ENCODE measurements at regions not wholly inside any gene's neighbourhood (a gene's known extent, or its start where the extent isn't known, plus 50 kb on each side); places are given as distances from the start of the nearest gene placed in this dataset.

GRCh38 chr12:127411166-127411915 lies 855.6 kb upstream of the TMEM132C start:
- DNase-seq (ENCODE audit: low read depth), result no peak

- no peak for DNase-seq (ENCODE audit: low read depth)
Observed at GRCh38 chr12:127411981-127412380, 855.0 kb upstream of the TMEM132C start.

DNA sequence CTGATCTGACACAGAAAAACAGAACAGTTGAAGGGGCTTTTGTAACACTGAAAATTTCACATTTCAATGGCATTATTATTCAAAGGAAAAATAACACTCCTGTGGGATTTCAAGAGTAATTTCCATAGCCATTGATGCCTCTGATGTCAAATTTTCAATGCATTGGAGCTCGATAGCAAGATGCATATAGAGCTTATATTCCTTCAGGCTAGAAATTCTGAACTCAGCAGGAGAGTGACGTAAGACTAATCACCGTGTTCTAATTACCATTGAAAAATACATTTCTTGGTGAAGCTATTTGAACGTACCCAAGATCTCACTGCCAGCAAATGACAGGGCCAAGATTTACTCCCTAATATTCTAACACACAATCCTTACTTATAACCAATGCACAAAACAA lies 854.1 kb upstream of the TMEM132C start:
- DNase-seq (ENCODE audit: low read depth), result no peak

DNA sequence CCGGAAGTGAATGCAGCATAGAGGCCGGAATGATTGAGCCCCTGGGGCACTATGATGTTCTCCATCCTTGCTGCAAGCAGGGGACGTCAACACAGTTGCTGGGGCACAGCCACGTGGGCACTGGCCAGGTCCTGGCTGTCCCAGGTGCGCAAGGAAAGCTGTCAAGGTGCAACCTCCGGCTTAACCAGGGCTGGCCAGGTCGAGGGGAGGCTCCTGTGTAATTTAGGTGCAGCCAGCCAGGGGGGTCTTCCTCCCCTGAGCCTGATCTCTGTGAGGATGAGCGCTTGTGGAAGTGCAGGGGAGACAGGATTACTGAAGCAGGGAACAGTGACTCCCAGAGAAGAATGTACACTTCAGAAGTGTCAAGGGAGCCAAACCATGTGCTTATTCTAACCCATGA lies 852.8 kb upstream of the TMEM132C start:
- no peak for DNase-seq (ENCODE audit: low read depth)

DNA sequence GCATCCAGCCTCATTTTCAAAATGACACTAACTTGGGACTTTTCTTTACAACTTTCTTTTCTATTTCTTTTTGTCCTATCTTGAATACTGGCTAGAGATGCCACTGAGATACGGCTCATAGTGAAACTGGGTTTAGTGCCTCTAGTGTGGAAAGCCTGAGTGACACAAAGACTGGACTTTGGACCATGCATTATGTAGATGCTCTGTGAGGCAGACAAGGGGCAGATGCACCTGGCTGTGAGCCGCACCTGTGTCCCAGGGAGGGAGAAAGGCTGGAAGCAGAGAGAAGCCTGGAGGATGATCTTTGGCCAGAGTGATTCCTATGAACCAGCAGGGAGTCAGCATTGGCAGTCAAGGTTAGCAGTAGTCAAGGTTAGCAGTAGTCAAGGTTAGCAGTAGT lies 852.3 kb upstream of the TMEM132C start:
- no peak for DNase-seq (ENCODE audit: low read depth)

- DNase-seq (ENCODE audit: low read depth), result no peak
Observed at GRCh38 chr12:127416796-127417195, 850.2 kb upstream of the TMEM132C start.

- DNase-seq (ENCODE audit: low read depth), result no peak
Observed at GRCh38 chr12:127419111-127419510, 847.9 kb upstream of the TMEM132C start.

GRCh38 chr12:127421614-127422013 lies 845.4 kb upstream of the TMEM132C start:
- DNase-seq (ENCODE audit: low read depth), result no peak

- DNase-seq (ENCODE audit: low read depth), result no peak
Observed at GRCh38 chr12:127422935-127423566, 843.9 kb upstream of the TMEM132C start.

GRCh38 chr12:127425474-127425873 lies 841.5 kb upstream of the TMEM132C start:
- no peak for DNase-seq (ENCODE audit: low read depth)

DNA sequence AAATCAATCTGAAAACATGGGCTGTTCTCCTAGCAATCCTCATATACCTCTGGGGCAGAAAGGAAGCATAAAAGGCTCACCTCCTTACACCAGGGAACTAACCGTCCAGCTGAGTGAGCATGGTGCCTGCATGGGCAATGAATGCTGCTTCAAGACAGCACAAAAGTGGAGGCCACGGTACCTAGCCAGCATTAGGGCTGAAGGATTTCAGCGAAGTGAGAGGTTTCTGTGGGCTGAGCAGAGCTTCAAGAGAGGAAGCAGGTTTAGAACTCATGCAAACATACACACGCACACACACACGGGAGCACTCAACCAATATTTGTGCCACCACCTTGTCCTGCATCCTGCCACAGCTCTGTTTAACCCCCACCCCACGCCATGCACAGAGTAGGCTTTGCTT lies 838.5 kb upstream of the TMEM132C start:
- DNase-seq (ENCODE audit: low read depth), result no peak

DNA sequence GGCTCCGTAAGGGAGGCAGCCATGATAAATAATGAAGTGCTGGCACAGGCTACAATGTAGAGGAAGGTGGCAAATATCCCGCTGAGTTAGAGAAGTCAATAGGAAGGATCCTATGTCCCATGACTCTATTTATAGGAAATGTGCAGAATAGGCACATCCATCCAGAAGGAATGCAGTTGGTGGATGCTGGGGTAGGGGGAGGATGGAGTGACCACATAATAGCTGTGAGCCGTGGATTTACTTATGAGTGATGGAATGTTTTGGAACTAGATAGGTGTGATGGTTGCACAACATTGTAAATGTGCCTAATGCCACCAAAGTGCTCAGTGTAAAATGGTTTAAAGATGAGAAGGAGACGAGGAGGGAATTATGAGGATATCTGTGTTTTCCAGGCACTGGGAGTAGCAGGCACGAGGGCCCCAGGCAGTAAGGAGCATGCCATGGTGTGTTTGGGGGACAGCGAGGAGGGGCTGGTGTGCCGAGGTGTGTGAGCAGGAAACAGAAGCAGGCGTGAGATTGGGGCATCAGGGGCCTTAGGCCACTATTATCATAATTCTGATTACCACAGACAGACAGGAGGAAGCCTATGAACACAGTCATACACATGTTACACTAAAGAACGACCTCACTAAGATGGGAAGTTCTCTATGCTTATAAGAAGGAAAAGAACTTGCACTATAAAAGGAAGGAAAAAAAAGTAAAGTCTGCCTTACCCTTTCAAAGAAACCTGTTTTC lies 837.3 kb upstream of the TMEM132C start:
- no peak for DNase-seq (ENCODE audit: low read depth)

- no peak for DNase-seq (ENCODE audit: low read depth)
Observed at GRCh38 chr12:127430401-127430800, 836.6 kb upstream of the TMEM132C start.

DNA sequence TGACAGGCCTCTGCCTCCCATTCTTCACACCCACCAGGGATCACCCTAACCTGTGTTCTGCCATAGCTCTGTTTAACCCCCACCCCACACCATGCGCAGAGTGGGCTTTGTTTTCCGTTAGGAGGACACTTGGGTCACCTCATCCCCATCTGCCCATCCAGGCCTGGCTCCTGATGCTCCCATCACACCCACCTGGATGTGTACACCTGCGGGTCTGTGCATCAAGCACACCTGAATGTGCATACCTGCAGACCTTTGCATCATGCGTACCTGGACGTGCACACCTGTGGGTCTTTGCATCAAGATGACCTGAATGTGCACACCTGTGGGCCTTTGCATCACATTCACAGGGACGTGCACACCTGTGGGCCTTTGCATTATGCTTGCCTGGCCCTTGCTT lies 835.8 kb upstream of the TMEM132C start:
- DNase-seq (ENCODE audit: low read depth), result no peak

DNA sequence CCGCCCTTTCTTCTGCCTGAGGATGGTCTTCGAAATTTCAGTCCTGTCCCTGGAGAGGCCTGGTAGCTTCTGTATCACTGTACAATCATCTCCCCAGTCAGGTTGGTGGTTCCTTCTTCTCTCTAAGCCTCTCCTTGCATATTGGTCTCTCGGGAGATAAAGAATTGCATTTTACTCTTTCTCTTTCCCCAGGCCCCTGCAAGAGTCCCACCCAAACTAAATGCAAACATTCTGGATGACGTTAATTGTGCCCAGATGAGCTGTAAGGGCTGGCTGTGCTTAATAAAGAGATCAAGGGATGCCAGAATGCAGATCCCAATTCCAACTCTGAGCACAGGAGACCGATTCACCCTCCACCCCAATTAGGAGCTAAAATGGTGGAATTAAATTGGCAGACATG lies 835.4 kb upstream of the TMEM132C start:
- DNase-seq (ENCODE audit: low read depth), result no peak

DNA sequence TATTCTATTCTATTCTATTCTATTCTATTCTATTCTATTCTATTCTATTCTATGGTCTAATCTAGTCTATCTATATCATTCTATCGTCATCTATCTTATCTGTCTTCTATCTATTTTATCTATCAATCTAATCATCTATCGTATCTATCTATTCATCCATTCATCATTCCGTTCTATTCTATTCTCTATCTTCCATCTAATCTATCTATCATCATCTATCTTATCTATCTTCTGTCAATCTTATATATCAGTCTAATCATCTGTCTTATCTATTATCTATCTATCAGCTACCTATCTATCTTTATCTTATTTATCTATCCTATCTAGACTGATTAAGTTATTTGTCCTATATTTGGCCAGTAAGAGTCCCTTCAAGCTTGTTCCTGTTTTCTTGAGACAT lies 831.5 kb upstream of the TMEM132C start:
- DNase-seq (ENCODE audit: low read depth), result no peak

- no peak for DNase-seq (ENCODE audit: low read depth)
Observed at GRCh38 chr12:127438512-127439244, 828.3 kb upstream of the TMEM132C start.

- no peak for DNase-seq (ENCODE audit: low read depth)
Observed at GRCh38 chr12:127445581-127446139, 821.3 kb upstream of the TMEM132C start.

- no peak for DNase-seq (ENCODE audit: low read depth)
Observed at GRCh38 chr12:127448906-127449305, 818.1 kb upstream of the TMEM132C start.

DNA sequence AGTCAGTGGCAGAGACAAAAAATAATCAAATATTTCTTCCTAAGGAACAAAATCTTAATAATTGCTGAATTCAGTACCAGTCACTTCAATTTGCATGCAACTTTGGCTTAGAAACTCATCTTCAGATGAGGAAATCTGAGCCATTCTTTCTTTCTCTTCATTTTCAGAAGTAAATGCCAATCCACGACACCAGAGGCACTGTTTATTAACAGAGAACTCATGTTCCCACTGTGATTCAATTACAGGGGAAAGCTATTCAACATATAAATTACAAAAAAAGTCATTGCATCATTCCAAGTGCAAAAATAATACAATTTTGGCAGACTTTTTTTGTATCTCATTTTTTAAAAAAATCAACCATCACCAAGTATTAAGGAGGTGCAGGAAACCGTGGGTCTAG lies 816.1 kb upstream of the TMEM132C start:
- no peak for DNase-seq (ENCODE audit: low read depth)

DNA sequence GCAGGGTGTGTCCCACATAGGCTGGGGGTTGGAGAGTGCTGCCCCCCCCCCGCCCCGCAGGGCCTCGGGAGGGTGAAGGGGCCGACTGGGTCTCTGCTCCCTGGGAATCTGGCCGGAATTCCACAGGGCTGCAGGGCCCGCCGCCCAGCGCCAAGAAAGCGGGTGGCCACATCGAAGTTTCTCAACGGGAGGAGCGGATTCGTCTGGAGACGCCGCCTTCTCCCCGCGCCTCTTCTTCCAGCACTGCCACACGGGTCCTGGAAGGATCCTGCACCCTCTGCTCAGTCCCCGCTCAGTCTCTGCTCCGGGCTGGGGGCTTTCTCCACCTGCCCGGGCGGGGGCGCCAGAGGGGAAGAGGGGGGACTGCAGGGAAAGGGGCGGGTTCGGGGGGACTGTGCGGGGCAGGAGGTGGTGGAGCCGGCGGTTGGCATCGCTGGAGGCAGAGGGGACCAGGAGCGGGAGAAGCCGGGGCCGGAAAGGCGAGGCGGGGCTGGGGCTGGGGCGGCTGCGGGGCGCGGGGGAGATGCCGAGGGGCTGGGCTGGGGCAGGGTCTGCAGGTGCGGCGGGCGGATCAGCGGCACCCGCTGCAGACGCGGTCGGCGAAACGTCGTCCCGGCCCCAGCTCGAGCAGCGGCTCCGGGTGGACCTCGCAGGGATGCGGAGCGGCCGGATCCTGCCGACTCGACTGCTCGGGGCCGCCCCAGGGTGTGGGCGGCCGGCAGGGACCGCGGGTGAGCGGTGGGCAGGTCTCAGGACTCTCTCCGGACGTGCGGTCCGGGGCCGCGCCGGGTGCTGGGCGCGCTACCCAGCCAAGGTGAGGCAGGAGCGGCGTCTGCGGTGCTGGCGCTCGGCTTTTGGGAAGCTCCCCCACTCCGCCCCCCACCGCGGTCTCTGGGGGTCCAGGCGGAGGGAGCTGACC lies 811.4 kb upstream of the TMEM132C start:
- no peak for DNase-seq (ENCODE audit: low read depth)
